OCI-LY3 (cell line): ENCODE measurements at regions not wholly inside any gene's neighbourhood (a gene's known extent, or its start where the extent isn't known, plus 50 kb on each side); places are given as distances from the start of the nearest gene placed in this dataset.

Experiments
- H2AFZ ChIP-seq: fragments of 200-600, 300-600 bp; shearing (Covaris generic); 2 replicates; pipeline ENCODE4 v1.6.0; 2014; ENCODE audit warnings: antibody characterized with exemption, low read depth, low read length
- H3K27ac ChIP-seq: fragments of 200-600, 300-600 bp; sonication (generic); 2 replicates; pipeline ENCODE4 v1.5.1; 2014; ENCODE audit warnings: mild to moderate bottlenecking, low read length, moderate library complexity, mixed read lengths
- H3K27me3 ChIP-seq: fragments of 200-600, 300-600 bp; sonication (generic); 2 replicates; pipeline ENCODE4 v1.6.1; 2014; ENCODE audit warnings: low read depth, low read length, mixed read lengths
- H3K36me3 ChIP-seq: fragments of 200-600, 300-600 bp; sonication (generic); replicated peaks from 2 replicates; pipeline ENCODE3; 2014; ENCODE audit warnings: low read depth, low read length, mixed read lengths
- H3K4me1 ChIP-seq: fragments of 300-600, 200-600 bp; sonication (generic); 2 replicates; pipeline ENCODE4 v1.6.1; 2014; ENCODE audit warnings: low read length, mixed read lengths
- H3K4me2 ChIP-seq: fragments of 200-600, 300-600 bp; sonication (generic); 2 replicates; pipeline ENCODE4 v1.6.1; 2014; ENCODE audit warnings: low read length, mixed read lengths
- H3K4me3 ChIP-seq: fragments of 300-600, 200-600 bp; sonication (generic); 2 replicates; pipeline ENCODE4 v1.5.1; 2014; ENCODE audit warnings: antibody characterized with exemption, mild to moderate bottlenecking, low read length, moderate library complexity
- H3K79me2 ChIP-seq: fragments of 300-600, 200-600 bp; shearing (Covaris generic); 2 replicates; pipeline ENCODE4 v1.6.1; 2014; ENCODE audit warnings: mild to moderate bottlenecking, low read length, mixed read lengths
- H3K9ac ChIP-seq: fragments of 300-600, 200-600 bp; shearing (Covaris generic); 2 replicates; pipeline ENCODE4 v1.6.0; 2014; ENCODE audit warnings: mild to moderate bottlenecking, low read length, moderate library complexity
- H3K9me3 ChIP-seq: fragments of 200-600, 300-600 bp; shearing (Covaris generic); 2 replicates; pipeline ENCODE4 v1.6.1; 2014; ENCODE audit warnings: low read length, mixed read lengths; ENCODE audit not compliant: insufficient read depth
- H4K20me1 ChIP-seq: fragments of 200-600, 300-600 bp; sonication (generic); 2 replicates; pipeline ENCODE4 v1.6.1; 2016; ENCODE audit warnings: low read length, mixed read lengths; ENCODE audit not compliant: insufficient read depth
- EZH2phosphoT487 ChIP-seq: fragments of 200-600 bp; shearing (Covaris generic); IDR thresholded peaks from 2 replicates; pipeline ENCODE4 v1.6.1; 2018; ENCODE audit warnings: antibody characterized with exemption, mixed run types, low read depth
- TF ChIP-seq, protein P1 (sequence below): fragments of 200-600, 300-600 bp; sonication (generic); IDR thresholded peaks from 2 replicates; pipeline ENCODE4 v1.5.1; 2014; ENCODE audit warnings: antibody characterized with exemption, low read length, low read depth

DNA sequence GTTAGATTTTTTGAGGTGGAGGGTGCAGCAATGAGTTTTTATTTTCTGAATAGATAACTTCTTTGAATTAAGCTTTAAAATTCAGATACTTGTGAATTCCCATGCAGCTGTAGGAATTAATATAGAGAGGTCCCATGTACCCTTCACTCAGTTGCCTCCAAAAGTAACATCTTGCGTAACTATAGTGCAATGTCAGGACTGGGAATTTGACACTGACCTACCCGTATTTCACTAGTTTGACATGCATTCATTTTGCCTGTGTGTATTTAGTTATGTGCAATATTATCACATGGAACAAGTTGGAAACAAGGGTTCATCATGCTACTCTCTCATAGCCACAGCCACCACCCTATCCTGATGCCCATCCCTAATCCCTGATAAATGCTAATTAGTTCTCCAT is 147.1 kb upstream of the IGFBP3 start:
- Histone ChIP-seq H3K27ac (no peak overlapping the region), H4K20me1 (no peaks in the 10 kb centered on the region), H2AFZ (no peak overlapping the region), H3K36me3 (no peaks in the 10 kb centered on the region), H3K27me3 (no peaks in the 10 kb centered on the region), H3K4me3 (no peak overlapping the region), H3K4me2 (no peak overlapping the region), H3K4me1 (no peaks in the 10 kb centered on the region), H3K9ac (no peak overlapping the region), H3K79me2 (no peaks in the 10 kb centered on the region), H3K9me3 (no peaks in the 10 kb centered on the region)
- TF ChIP-seq, protein P1, sequence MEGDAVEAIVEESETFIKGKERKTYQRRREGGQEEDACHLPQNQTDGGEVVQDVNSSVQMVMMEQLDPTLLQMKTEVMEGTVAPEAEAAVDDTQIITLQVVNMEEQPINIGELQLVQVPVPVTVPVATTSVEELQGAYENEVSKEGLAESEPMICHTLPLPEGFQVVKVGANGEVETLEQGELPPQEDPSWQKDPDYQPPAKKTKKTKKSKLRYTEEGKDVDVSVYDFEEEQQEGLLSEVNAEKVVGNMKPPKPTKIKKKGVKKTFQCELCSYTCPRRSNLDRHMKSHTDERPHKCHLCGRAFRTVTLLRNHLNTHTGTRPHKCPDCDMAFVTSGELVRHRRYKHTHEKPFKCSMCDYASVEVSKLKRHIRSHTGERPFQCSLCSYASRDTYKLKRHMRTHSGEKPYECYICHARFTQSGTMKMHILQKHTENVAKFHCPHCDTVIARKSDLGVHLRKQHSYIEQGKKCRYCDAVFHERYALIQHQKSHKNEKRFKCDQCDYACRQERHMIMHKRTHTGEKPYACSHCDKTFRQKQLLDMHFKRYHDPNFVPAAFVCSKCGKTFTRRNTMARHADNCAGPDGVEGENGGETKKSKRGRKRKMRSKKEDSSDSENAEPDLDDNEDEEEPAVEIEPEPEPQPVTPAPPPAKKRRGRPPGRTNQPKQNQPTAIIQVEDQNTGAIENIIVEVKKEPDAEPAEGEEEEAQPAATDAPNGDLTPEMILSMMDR = no peak
- no peak for TF ChIP-seq EZH2phosphoT487

DNA sequence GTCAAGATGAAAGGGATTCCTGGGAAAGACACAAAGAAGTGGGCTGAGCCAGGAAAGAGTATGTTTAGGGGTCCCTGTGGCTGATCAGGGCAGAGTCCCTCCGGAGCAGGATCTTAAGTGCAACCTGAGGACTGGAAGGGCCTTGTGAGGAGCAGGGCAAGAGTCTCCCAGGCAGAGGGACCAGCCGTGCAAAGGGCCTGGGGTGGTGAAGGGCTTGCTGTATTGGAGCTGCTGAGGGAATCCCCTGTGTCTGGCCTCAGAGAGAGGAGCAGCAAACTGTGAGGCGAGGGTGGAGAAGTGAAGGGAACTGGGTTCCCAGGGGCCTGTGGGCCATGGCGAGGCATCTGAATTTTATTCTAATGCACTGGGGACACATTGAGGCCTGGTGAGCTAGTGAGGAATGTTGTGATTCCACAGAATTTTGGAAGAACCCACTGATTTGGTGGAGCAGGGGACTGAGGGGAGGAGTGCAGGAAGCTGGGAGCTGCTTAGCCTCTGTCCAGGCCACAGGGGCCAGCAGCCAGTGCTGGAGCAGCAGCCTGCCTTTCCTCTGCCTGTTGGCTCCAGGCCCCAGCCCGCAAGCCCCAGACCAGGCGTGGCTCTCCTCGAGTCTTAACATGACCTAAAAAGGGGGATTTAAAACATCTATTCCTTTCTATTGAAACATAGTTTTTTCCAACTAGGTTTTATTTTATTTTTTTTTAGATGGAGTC is 138.4 kb upstream of the IGFBP3 start:
- Histone ChIP-seq H2AFZ (no peak overlapping the region), H3K9ac (no peak overlapping the region), H3K27me3 (no peaks in the 10 kb centered on the region), H3K9me3 (no peaks in the 10 kb centered on the region), H3K4me1 (peaks cover 38% of the 10 kb centered on the region), H3K27ac (no peak overlapping the region), H3K4me2 (no peak overlapping the region), H3K4me3 (no peak overlapping the region), H4K20me1 (no peaks in the 10 kb centered on the region), H3K79me2 (no peaks in the 10 kb centered on the region), H3K36me3 (no peaks in the 10 kb centered on the region)
- TF ChIP-seq EZH2phosphoT487 = no peak
- TF ChIP-seq, protein P1 = no peak

DNA sequence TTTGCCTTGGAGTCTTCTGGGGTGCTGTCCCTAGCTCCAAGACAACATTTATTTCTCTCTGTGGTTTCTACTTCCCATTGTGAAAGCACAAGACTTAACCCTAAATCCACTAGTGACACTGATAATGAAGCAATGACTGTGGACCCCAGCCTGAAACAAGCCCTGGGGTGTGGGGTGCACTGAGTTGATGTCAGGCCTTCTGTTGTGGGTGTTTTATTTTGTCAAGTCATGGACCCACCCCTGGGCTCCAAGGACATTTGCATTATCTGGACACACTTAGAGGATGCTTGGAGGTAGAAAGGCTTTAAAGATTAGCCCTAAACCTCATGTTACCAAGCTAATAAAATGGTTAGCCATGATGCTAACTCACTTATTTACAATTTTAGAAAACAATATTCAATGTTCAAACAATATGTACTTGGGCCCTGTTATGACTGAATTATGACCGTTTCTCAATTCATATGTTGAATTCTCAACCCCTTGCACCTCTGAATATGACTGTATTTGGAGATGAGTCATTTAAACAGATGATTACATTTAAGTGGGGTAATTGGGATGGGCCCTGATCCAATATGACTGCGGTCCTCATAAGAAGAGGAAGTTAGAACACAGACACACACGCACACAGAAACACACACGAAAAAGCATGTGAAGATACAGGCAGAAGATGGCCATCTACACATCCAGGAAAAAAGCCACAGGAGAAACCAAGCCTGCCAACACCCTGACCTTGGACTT is 137.2 kb upstream of the IGFBP3 start:
- no peaks in the 10 kb centered on the region for H3K9me3 ChIP-seq
- H2AFZ ChIP-seq = 0 out of 2 replicates have a peak overlapping the region, but pooled peaks have one; percentile 21
- H3K27ac ChIP-seq = peak overlapping the region; percentile 58
- H3K4me2 ChIP-seq = peak overlapping the region; percentile 62
- no peaks in the 10 kb centered on the region for H3K79me2 ChIP-seq
- no peaks in the 10 kb centered on the region for H3K27me3 ChIP-seq
- no peaks in the 10 kb centered on the region for H3K36me3 ChIP-seq
- TF ChIP-seq, protein P1 = no peak
- TF ChIP-seq EZH2phosphoT487 = 0 out of 2 replicates have a peak, but pooled peaks have one; percentile 41
- H3K9ac ChIP-seq = no peak overlapping the region; the same call in 1 of the 2 replicates
- H3K4me1 ChIP-seq = peaks cover 38% of the 10 kb centered on the region
- peak overlapping the region; percentile 15; the same call in 1 of the 2 replicates for H3K4me3 ChIP-seq
- H4K20me1 ChIP-seq = no peaks in the 10 kb centered on the region

DNA sequence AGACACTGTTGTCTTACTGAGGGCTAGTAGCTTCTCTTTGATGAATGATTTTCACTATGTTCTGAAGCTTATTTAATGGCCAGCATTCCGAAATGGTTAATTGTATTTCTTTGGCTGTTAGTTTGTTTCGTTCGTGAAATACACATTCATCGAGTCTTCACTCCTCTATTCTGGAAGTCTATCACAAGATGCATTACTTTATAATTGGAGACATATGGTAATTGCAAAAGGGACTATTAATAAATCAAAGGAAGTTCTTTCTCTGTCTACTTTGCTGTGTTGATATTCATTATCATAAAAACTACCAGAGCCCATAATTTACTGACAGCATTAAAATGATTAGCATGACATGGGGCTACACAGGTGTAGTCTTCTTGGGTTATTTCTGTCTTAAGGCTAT is 133.8 kb upstream of the IGFBP3 start:
- no peaks in the 10 kb centered on the region for H3K27me3 ChIP-seq
- no peaks in the 10 kb centered on the region for H3K79me2 ChIP-seq
- no peaks in the 10 kb centered on the region for H4K20me1 ChIP-seq
- no peak overlapping the region for H3K9ac ChIP-seq
- H3K4me3 ChIP-seq = no peak overlapping the region
- TF ChIP-seq, protein P1 = no peak
- TF ChIP-seq EZH2phosphoT487 = no peak
- H3K27ac ChIP-seq = no peak overlapping the region
- H3K36me3 ChIP-seq = no peaks in the 10 kb centered on the region
- H3K4me2 ChIP-seq = no peak overlapping the region
- H2AFZ ChIP-seq = no peak overlapping the region
- peaks cover 24% of the 10 kb centered on the region for H3K4me1 ChIP-seq
- no peaks in the 10 kb centered on the region for H3K9me3 ChIP-seq
